D721Med (cell line): ENCODE measurements at regions not wholly inside any gene's neighbourhood (a gene's known extent, or its start where the extent isn't known, plus 50 kb on each side); places are given as distances from the start of the nearest gene placed in this dataset.
A peak's percentile ranks its signal among the peaks of the same experiment; 100 is the strongest.

Source experiments
- DNase-seq: peaks from one replicate; pipeline ENCODE4 v3.0.0; 2011; ENCODE audit warnings: low spot score; ENCODE audit not compliant: insufficient read length
- FAIRE-seq: peaks from 2 replicates; lab custom pipeline; 2011; peaks lifted over from hg19 to GRCh38; lab: Jason Lieb, UNC
- CTCF ChIP-seq: IDR thresholded peaks from 2 replicates; pipeline ENCODE4 v1.5.1; 2012; ENCODE audit warnings: mild to moderate bottlenecking, control low read depth; ENCODE audit not compliant: insufficient read depth; ENCODE audit errors: missing control alignments

- FAIRE-seq (no peak), DNase-seq (no peak)
- no peak for TF ChIP-seq CTCF
Measured at GRCh38 chr7:67696124-67696523, 699.5 kb downstream of the TYW1 start.

GRCh38 chr7:67696878-67697277, 700.2 kb downstream of the TYW1 start:
- FAIRE-seq: no peak
- no peak for DNase-seq
- no peak for TF ChIP-seq CTCF

GRCh38 chr7:67698354-67698753, 701.7 kb downstream of the TYW1 start:
- DNase-seq (no peak), FAIRE-seq (no peak)
- no peak for TF ChIP-seq CTCF

GRCh38 chr7:67705850-67706249, 709.2 kb downstream of the TYW1 start:
- TF ChIP-seq CTCF: no peak
- FAIRE-seq: no peak

GRCh38 chr7:67711706-67712105, 715.1 kb downstream of the TYW1 start:
- FAIRE-seq: no peak
- TF ChIP-seq CTCF: no peak
- DNase-seq: no peak

More at GRCh38 chr7:67705850-67706249, 709.2 kb downstream of the TYW1 start:
- DNase-seq: no peak

GRCh38 chr7:67713451-67714056, 716.9 kb downstream of the TYW1 start:
- FAIRE-seq (no peak), DNase-seq (no peak)
- TF ChIP-seq CTCF: no peak

GRCh38 chr7:67716729-67717128, 720.1 kb downstream of the TYW1 start:
- peak; percentile 3 for TF ChIP-seq CTCF
- no peak for FAIRE-seq
- no peak for DNase-seq
